ENCODE measurements at regions not wholly inside any gene's neighbourhood (a gene's known extent, or its start where the extent isn't known, plus 50 kb on each side); places are given as distances from the start of the nearest gene placed in this dataset.
A peak's percentile ranks its signal among the peaks of the same experiment; 100 is the strongest.
"Not testable (repeated sequence)": the region's sequence is repeated elsewhere in the genome, so short reads cannot be mapped to it uniquely, and the experiment has no call there.

DNA sequence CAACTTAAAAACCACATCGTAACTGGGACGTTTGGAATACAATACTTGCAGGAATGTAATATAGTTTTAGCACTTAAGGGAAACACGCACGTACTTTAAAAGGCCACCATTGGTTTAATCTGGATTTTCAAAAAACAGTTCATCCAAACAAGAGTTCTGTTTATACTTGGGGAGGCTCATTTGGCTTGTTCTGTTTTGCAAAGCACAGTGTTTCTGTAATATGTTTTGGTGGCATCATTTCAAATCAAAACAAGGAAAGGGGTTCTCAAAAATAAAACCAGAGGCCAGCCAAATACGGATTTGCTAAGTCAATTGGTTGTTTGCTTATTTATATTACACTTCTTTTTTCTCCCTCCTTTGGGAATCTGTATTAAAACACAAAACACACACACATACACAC lies 656.1 kb upstream of the SOX9 start:
- no peak for DNase-seq

DNA sequence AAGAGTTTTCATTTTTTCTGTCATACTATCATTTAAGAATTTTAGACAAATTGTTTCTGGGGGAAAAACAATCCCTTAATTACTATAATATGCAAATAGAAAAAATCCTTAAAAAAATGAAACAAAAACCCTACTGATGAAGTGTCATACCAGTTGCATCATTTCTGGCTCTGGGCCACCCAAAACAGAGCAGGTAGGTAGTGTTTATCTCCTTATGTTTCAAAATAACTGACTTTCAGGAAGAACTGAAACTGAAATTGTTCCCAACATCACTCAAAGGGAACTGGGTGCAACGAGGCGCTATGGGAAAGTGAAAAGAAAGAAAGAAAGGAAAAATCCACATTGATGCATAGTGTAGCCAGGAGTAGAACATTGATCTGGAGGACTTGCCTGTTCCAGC lies 653.1 kb upstream of the SOX9 start:
- no peak for DNase-seq

DNA sequence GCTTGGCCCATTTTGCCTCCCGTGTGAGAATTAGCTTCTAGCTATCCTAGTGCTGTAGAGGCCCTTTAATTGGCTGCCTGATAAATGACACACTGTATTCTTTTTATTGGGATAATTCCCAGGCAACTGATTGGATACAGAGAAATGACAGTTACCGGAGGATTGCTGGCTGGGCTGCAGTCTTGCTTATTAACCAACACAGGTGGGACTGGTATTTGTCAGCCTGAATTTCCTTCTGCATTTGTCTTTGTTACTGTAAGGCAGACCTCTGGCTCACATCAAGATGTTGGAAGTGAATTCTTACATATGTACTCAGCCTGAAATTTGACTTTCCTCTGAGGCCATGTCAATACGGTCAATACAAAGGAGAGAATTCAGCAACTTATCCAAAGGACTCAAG lies 650.8 kb upstream of the SOX9 start:
- no peak for DNase-seq

DNA sequence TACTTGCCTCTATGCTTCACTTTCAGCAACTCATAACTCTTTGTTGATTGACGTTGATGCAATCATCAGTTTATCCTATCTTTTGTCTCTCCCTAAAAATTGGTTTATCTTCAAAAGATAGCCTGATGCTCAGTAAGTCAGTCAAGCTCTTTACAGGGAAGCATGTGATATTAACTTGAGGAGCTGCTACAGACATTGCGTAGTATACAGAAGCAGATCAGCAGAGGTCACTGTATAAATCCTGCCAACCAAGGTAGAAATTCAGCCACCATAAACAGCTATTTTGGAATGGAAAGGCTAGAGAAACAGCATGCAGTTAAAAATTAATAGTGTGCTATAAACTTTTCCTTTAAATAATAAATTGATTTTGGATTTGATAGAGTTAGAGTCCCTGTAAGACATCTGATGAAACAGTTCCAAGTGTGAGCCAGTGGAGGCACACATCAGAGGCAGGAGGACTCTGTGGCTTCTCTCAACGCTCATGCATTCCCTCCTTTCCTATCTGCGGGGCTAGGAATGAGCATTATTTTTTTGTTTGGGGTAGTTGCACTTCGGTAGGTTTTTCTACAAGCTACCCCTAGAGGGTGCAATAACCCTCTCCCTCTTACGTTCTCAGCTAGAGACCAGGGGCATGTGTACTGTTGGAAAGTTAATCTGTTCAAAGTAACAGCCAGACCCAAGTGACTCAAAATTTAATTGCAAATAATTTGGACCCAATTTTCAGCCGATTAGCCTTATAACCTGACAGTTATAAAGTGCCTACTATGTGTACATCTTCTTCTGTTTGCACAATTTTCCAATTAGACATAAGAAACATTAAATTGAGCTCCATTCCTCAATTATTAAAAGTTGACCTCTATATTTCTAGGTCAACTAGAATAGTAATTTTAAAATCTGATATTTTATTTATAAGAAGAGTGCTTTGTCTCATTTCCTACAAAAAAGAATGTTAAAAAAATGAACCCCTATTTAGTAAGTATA lies 647.7 kb upstream of the SOX9 start:
- DNase-seq: peak; percentile 39

DNA sequence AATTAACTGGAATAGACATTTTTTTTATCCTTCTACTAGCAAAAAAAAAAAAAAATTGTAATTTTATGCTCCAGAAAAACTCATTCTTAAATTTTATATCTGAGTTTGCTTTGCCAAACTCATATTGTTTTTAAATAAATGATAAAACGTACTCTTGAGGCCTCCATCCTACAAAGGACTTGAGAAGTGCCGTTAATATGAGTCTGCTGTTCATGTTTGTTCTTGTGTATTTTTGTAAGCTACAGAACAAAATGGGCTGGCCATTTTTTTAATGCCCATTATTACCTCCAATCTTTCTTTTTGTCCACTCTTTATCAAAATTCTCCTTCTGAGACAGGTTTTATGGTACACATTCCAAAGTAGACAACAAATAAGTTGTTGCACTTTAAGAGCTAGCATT lies 643.5 kb upstream of the SOX9 start:
- no peak for DNase-seq

DNA sequence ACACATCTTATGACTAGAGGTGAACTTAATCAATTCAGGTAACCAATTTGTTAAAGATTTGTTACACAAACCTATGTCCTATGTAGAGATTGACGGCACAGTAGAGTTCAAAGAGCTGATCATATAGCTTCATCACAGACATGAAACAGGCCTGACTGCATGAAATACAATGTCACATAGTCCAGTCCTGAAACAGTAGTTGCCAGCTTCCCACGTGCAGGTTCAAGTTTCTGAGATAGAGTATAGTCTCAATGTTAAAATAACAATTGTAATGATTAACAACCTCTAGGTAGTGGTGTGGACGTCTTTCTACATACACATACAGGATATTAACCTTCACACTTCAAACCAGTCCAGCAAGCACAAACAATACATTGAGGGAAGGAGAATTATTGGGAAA lies 640.7 kb upstream of the SOX9 start:
- no peak for DNase-seq

DNA sequence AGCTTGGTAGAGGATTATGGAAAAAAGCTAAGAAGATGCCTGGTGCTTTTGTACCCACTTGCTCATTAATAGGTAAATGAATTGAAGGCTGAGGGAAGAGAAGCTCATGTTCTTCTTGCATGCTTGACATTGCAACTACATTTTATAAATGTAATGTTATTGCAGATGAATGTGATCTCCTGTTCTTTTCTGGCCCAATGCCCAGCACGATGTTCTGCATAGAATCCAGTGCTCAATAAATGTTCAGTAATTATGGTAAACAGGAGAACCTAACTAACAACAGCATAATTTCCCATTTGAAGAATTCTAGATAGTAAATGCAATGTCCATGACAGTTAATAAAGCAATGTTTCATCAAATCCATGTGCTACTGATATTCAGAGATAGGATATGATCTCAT lies 638.2 kb upstream of the SOX9 start:
- no peak for DNase-seq

DNA sequence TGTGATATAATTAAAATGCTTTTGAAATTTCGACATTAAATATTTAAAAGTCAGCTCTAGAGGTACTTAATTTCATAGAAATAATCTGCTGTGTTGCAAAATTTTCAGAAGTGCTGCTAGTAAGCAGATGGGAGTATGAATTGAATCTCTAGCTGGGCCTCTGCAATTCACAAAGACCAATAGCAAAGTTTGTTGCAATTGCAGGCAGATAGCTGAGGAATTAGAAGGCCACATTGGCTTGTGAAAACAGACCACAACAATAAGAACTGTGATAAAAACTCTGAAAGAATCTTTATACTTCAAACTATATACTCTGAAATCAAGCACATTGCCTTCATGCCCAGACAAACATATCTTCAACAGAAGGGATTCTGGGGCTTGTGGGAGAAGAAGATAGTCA lies 636.3 kb upstream of the SOX9 start:
- DNase-seq: no peak

DNA sequence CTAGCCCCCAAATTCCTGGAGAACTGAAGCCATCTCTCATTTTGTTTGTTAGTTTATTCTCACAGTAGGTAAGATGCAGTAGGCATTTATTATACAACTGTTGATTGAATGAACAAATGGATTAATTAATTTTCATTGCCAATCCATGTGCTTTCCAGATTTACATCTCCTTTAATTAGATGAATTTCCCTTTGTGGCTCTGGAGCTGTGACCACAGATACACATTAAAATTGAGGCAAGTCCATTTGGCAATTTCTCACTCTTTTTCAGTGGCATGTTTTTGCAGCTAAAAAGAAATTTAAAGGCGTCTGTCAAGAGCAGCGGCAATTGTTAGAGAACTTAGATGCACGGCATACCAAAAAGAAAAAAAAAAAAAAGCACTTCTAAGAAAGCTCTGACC lies 635.4 kb upstream of the SOX9 start:
- no peak for DNase-seq

DNA sequence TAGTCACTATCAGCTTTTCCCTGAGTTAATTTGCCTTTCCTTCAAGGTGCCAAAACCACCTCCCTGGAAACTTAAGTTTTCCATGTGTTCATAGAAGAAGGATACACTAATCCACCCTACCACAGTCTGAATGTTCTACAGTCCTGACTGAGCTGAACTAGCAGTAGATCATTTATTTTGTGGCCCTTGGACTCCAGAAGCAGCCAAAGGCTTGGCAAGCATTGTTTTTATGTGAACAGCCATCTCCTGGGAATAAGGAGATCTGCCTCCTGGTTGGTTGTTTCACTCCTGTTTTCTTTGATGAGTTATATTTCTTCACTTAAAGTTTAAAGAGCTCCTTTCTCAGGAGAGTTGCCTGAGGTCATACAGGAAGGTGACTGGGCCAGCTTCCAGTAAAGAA lies 634.6 kb upstream of the SOX9 start:
- no peak for DNase-seq

DNA sequence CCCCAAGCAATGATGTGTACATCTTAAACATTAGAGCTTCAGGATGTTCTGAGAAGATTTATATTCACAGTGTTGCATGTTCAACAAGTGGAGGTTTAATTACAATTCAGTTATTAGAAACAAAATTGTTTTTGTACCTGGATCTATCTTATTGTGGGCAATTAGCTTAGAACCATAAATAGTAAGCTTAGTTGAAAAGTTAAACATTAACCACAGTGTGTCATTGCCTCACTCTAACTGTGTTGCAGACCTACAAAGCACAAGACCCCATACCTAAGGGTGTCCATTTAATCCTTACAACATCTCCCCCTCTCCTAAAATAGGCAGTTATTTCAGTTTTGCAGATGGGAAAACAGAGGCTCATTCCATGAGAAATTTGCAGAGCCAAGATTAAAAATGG lies 632.0 kb upstream of the SOX9 start:
- DNase-seq: no peak

DNA sequence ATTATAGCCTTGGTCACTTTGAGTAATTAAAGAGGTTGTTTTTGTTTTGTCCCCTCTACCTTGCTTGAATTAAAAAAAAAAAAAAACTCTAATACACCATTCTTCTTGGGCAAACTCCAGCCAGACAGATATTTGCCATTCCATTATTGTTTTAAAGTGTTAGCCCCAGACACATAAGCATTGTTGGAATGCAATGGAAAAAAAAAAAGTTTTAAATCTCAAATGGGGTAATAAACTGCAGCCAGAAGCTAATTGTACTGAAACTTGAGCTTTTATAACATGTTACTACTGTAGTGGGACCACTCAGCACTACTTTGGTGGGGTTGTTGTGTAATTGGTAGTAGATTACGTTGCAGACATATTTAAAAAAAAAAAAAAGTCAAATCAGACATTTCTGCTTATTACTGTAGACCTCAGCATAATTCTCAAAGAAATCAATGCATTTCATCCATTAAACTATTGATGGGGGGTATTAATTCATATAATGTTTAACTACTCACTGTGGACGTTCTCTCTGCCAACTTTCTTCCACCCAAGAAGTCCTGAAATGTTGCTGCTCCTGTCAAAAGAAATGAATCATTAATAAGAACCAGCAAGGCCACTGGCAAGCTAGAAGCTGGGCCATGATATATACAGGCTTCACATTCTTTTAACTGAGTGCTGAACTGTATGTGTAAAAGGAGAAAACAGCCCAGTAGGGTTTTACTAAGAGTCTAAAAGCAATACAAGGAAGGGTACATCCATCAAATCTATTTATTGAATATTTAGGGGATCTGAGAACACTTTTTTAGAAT lies 626.6 kb upstream of the SOX9 start:
- DNase-seq: no peak

DNA sequence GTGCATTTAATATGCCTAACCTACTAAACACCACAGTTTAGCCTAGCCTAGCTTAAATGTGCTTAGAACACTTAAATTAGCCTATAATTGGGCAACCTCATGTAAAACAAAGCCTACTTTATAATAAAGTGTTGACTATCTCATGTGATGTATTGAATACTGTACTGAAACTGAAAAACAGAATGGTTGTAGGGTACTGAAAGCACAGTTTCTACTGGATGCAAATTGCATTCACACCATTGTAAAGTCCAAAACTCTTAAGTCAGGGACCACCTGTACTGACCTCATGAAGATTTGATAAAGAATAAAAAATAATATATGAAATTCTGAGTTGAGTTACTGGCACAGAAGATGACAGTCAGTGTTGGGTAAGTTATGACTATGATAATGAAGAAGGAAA lies 625.4 kb upstream of the SOX9 start:
- no peak for DNase-seq

DNA sequence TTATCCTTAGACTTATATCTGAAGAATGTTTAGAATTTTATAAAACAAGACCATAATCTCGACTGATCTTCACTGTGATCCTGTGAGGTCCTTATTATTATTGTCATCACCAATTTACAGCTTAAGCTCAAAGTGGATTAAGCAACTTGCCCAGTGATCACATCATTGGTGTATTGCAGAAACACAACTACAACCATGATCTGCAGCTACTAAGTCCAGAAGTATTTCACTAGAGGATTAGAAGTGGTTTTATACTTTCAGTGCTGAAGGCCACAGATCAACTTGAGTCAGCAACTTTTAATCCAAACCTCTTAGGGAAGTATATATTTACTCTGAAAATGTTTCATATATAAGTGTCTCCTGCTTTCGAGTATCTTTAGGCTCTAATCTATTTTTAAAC lies 624.3 kb upstream of the SOX9 start:
- DNase-seq: peak; percentile 25

DNA sequence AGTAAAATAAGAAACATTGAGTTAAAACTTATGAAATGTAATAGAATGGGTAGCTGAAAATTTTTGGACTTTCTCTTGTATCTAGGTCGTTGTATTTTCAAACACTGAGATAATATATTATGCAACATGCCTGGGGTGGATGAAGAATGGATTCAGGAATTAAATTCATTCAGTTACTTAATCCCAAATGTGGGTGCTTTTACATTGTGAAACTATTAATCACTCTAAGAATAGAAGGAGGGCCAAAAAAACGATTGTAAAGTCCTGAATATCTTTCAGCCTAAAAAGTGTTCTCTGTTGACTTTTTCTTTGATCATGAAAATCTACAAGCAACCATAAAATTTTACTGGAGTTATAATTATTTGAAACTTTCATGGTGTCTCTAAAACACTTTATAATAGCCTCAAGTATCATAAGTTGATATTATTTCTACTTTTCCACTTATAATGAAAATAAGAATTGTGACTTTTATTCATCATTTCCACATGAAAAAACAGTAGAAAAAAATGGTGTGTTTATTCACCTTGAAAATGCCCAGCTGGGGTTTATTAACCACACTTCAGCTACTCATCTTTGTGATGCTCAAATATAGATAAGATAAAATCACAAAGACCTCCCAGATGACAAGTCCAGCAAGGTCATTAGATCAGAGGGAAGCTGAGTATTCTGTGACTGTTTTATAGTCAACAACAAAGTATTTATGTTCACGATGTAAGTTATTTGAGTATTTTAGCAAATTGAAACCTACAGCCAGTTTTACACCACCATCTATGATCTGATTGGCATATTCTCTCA lies 619.9 kb upstream of the SOX9 start:
- DNase-seq: no peak

DNA sequence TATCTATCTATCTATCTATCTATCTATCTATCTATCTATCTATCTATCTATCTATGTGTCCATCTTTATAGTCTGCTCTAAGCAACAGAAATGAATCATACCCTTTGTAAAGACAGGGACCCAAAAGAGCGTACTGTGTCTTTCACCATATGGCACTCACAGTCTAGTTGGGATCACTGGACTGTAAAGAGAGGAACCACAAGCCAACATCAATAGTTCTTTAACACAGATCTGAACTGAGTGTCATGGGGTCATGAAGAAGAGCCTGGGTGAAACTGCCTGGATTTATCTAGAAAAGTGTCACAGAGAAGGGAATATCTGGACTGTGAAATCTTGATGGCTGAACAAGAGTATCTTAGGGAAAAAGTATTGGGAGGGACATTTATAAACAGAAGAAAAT lies 619.1 kb upstream of the SOX9 start:
- no peak for DNase-seq

DNA sequence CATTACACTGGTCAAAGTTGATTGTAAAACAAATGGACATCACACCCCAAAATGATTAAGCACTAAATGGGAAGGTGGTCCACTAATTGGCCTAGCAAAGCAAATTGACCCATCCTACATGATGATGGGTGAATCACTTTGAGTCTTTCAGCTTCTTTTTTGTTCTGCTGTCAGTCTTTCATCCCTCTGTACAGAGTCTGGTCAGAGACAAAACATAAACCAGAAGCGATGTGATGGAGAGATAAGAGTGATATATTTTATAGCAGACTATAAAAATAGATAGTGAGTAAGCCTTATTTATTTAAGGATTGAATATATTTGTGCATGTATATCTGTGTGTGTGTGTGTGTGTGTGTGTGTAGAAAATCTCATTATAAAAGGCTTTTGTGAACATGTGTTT lies 618.4 kb upstream of the SOX9 start:
- DNase-seq: no peak

DNA sequence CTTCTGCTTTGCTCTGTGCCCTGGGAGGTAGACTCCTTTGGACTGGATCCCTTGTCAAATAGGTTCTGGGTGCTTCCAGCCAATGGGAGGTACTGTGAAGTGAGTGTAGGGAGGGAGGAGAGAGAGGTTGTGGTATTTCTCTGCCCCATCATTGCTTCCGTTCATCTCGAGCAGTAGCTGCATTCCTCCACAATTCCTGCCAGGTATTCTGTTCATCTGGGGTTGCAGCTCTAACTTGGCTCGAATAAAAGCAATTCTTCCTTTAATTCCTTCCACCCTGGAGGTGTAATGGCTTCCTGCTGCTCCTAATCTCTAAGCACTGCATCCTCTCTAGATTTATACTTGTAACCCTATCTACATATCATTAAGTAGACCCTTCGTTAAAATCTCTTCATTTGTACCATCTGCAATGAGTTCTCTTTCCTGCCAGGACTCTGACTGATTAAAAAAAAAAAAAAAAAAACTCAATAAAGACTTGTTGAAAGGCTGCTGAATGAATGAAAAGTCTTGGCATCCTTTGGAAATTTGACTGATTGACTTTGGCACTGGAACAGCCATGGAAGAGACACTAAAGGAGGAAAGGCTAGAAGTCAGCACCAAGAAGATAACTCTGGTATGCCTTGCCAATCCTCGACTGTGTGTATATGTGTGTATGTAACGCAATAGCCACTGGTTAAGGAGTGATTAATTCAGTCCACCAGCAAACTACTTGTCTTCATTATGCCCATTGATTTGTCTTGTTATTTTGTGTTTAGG lies 616.9 kb upstream of the SOX9 start:
- DNase-seq: no peak

DNA sequence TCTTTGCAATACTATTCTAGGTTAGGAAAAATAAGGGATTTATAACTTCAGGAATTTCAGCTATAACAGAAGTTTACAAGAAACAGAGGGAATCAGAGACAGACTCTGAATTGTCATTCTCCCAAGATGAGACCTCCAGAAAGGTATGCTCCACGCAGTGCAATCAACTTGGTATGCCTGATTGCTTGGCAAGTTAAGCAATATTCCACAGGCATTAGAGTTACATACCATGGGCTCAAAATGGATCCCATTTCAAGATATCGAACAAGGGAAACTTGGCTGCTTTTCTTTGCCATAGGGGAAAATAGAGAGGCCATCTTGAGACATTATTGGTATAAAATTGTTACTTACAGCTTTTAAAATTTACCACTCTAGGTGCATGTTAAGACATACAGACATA lies 615.6 kb upstream of the SOX9 start:
- DNase-seq: no peak

DNA sequence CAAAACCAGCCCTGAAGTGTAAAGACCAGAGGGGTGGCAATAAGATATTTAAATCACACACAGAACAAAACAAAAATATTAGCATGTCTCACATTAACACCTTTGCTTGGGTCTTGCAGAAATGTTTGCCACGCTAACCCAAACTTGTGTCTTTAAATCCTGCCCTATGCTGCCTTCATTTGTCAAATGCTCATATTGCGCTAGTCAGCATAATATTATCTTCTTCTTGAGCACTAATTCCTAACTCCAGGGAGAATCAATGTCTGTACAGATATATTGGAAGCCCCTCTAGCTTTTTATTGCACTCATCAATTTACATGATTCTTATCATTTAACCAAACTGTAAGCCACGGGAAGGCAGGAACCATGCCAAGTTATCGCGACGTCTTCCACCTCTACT lies 614.8 kb upstream of the SOX9 start:
- DNase-seq: no peak

DNA sequence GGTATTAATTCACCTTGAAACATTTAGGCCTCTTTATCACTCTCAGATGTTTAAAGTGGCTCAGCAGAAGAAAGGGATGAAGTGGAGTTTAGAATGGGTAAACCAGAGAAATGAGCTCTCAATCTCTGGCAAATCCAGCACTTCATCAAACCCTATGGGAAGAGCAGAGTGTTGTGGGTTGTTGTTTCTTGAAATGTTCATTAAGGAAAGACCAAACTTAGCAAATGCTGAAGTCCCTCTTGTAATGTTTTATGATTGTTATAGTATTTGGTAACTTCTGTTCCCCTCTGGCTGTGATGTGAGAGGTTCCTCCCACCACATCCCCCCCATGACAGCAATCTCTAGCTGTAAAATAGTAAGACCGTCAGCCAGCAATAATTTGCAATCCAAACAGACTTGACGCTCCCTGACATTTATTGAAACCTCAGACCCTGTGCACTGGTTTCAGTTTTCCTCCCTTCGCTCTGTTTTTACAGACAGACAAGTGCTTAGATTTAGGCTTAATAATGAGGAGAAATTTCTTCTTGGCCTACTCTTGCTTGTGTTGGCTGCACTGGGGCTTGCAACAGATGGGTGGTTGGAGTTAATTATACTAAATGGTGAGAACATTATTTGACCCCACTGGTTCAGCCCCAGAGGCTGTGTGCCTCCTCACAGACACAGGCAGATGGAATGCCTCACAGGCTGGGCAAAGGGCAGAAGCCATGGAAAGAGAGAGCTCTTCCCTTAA lies 609.4 kb upstream of the SOX9 start:
- DNase-seq: no peak

DNA sequence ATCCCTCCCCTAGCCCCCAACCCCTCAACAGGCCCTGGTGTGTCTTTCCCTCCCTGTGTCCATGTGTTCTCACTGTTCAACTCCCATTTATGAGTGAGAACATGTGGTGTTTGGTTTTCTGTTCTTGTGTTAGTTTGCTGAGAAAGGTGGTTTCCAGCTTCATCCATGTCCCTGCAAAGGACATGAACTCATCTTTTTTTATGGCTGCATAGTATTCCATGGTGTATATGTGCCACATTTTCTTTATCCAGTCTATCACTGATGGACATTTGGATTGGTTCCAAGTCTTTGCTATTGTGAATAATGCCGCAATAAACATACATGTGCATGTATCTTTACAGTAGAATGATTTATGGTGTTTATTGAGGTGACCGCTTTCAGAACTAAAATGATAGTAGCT lies 607.1 kb upstream of the SOX9 start:
- not testable (repeated sequence) for DNase-seq

Data from amniotic stem cell (primary cell).